ENCODE measurements at regions not wholly inside any gene's neighbourhood (a gene's known extent, or its start where the extent isn't known, plus 50 kb on each side); places are given as distances from the start of the nearest gene placed in this dataset.

DNA sequence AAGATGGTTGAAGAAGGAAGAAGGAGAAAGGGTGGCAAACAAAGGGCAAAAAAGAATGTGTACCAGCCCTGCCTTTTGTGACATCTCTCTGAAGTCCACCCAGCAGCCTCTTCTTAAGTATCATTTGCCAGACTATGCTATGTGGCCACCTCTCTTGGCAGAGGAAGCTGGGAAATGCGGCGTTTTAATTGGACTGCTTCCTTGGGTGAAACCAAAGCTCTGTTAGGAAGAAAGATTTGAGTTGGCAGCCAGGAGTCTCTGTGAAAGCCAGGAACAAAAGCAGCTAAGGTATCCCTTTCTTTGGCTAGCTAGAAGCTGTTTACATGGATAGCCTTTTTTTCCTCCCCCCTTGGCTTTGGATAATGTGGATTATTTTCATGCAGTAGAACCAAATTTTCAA lies 67.5 kb upstream of the GTSF1L start:
- no peak for DNase-seq
- H2BK120ac ChIP-seq (ENCODE audit: low read depth, low read length) = no peak overlapping the region
- intact Hi-C loops (cut with micrococcal nuclease) = no loop called here

More for the DNA sequence above, 67.5 kb upstream of the GTSF1L start:
- Histone ChIP-seq H2AFZ (replicated peaks; ENCODE audit: low read length, poor library complexity) (no peak overlapping the region), H3K23ac (ENCODE audit: low read depth, low read length) (no peak overlapping the region), H2BK15ac (ENCODE audit: low read depth, low read length) (no peak overlapping the region), H3K27me3 (ENCODE audit: control insufficient read depth, insufficient read depth, low read length) (0 out of 2 replicates have a peak, but pooled peaks cover 2% of the 10 kb centered on the region), H4K5ac (ENCODE audit: low read depth, low read length) (no peak overlapping the region), H4K91ac (ENCODE audit: insufficient read depth, low read depth, low read length) (no peak overlapping the region), H3K9me1 (ENCODE audit: insufficient read depth, low read length) (no peaks in the 10 kb centered on the region; the same call in 1 of the 2 replicates), H3K14ac (replicated peaks; ENCODE audit: low read depth, low read length) (no peak overlapping the region), H4K8ac (ENCODE audit: low read depth in 2 of 2, low read length in 2 of 2) (no peak overlapping the region), H3K79me1 (ENCODE audit: low read depth in 1 of 2, low read length in 2 of 2) (no peaks in the 10 kb centered on the region), H3K4ac (ENCODE audit: low read depth, low read length) (no peak overlapping the region), H2BK20ac (ENCODE audit: low read depth, low read length) (no peak overlapping the region), H3K9ac (ENCODE audit: low read depth, low read length) (no peak overlapping the region), H4K20me1 (ENCODE audit: insufficient read depth, low read length) (no peaks in the 10 kb centered on the region), H3K4me3 (ENCODE audit: insufficient read depth, low read depth, low read length) (no peak overlapping the region), H3K36me3 (ENCODE audit: control insufficient read depth, insufficient read depth, low read length) (no peaks in the 10 kb centered on the region), H3K27ac (ENCODE audit: insufficient read depth, low read length) (no peak overlapping the region), H3K4me2 (ENCODE audit: low read depth, low read length) (no peak overlapping the region), H3K4me1 (ENCODE audit: control insufficient read depth, insufficient read depth, low read length) (peaks cover 3% of the 10 kb centered on the region; the same call in 1 of the 2 replicates), H3K56ac (ENCODE audit: extremely low read depth, insufficient read depth, low read length) (no peak overlapping the region), H2AK5ac (ENCODE audit: low read depth, low read length) (no peak overlapping the region), H2AK9ac (replicated peaks; ENCODE audit: low read depth, low read length, poor library complexity) (no peak overlapping the region), H3K9me3 (ENCODE audit: control insufficient read depth, insufficient read depth, low read length) (peaks cover 8% of the 10 kb centered on the region; the same call in 1 of the 2 replicates), H3K18ac (ENCODE audit: low read depth, low read length) (no peak overlapping the region), H2BK5ac (ENCODE audit: low read depth, low read length, poor library complexity, severe bottlenecking) (no peak overlapping the region)
- ChIA-PET POLR2A (ENCODE audit: unreplicated experiment) (no interaction called here), CTCF (no interaction called here)
- no peak for ATAC-seq (ENCODE audit: low read depth)
- WGBS, 2 experiments (ENCODE audit: extremely low coverage in 2 of 2, insufficient read length in 1 of 2) = 80% methylated on average over 2 of the region's 2 CpGs; no CpG with 5 or more reads in 1 of the 2 experiments
- TF ChIP-seq BHLHE40 (IDR thresholded peaks at IDR 0.05; ENCODE audit: low read depth, low read length) (no peak), CHD1 (IDR thresholded peaks at IDR 0.05; ENCODE audit: low read depth, low read length) (no peak), RAD21 (IDR thresholded peaks at IDR 0.05; ENCODE audit: low read length) (no peak), NFE2L2 (IDR thresholded peaks at IDR 0.05; ENCODE audit: low read depth, low read length) (no peak), FOS (IDR thresholded peaks at IDR 0.05; ENCODE audit: low read depth, low read length) (no peak), POLR2A (IDR thresholded peaks at IDR 0.05; ENCODE audit: low read depth, low read length) (no peak), SMC3 (IDR thresholded peaks at IDR 0.05; ENCODE audit: low read depth, low read length) (no peak)
- TF ChIP-seq, protein P1, sequence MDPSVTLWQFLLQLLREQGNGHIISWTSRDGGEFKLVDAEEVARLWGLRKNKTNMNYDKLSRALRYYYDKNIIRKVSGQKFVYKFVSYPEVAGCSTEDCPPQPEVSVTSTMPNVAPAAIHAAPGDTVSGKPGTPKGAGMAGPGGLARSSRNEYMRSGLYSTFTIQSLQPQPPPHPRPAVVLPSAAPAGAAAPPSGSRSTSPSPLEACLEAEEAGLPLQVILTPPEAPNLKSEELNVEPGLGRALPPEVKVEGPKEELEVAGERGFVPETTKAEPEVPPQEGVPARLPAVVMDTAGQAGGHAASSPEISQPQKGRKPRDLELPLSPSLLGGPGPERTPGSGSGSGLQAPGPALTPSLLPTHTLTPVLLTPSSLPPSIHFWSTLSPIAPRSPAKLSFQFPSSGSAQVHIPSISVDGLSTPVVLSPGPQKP (IDR thresholded peaks at IDR 0.05; ENCODE audit: borderline replicate concordance, low read depth, low read length) = no peak
- dilution Hi-C loops (cut with HindIII; ENCODE audit: low sequenced_read_pairs, unreplicated experiment) = no loop called here
- in situ Hi-C loops (cut with MboI; ENCODE audit: low sequenced_read_pairs) = no loop called here
- no TSS peak for BruUV-seq (replicated peaks)
